ENCODE measurements at regions not wholly inside any gene's neighbourhood (a gene's known extent, or its start where the extent isn't known, plus 50 kb on each side); places are given as distances from the start of the nearest gene placed in this dataset.

DNA sequence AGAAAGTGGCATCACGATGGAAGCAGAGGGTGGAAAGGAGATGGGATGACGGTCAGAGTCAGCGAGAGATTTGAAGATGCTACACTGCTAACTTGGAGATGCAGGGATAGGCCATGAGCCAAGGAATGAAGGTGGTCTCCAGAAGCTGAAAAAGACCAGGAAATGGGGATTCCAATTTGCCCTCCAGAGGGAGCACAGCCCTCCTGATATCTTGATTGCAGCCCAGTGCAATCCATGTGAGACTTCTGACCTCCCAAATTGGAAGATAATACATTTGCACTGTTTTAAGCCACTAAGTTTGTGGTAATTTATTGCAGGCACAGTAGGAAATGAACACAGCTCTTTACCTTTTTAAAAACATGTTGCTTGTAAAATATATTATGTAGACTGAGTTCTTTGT is 549.5 kb downstream of the VRK1 start:
- no peaks in the 10 kb centered on the region for H3K27me3 ChIP-seq

DNA sequence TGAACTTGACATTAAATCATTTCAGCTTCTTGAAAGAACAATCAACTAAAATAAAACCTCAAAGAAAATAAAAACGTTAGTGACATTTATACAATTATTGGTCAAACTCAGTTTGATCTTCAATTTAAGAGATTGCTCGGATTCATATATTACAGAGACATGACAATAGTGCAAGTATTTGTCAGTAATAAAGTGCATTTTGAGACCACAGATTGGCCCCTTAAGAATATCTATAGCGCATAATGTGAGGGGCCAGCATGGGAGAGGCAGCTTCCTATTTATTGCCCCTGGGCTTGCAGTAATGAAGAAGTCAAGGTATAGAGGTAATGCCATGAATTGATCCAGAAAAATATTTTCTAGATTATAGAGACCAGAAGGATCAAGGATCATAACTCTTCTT is 552.3 kb downstream of the VRK1 start:
- H3K9me3 ChIP-seq, result no peaks in the 10 kb centered on the region
- 76% methylated on average over 2 of the region's 3 CpGs for WGBS
- H3K4me3 ChIP-seq, result no peak overlapping the region
- no peaks in the 10 kb centered on the region for H3K4me1 ChIP-seq
- H3K36me3 ChIP-seq, result no peaks in the 10 kb centered on the region
- no peaks in the 10 kb centered on the region for H3K27me3 ChIP-seq
- DNase-seq (ENCODE audit: extremely low spot score), result no peak
- intact Hi-C loops (cut with DNase I), result no loop called here
- no peak for TF ChIP-seq EP300 (IDR thresholded peaks at IDR 0.05)
- TF ChIP-seq, protein P1, sequence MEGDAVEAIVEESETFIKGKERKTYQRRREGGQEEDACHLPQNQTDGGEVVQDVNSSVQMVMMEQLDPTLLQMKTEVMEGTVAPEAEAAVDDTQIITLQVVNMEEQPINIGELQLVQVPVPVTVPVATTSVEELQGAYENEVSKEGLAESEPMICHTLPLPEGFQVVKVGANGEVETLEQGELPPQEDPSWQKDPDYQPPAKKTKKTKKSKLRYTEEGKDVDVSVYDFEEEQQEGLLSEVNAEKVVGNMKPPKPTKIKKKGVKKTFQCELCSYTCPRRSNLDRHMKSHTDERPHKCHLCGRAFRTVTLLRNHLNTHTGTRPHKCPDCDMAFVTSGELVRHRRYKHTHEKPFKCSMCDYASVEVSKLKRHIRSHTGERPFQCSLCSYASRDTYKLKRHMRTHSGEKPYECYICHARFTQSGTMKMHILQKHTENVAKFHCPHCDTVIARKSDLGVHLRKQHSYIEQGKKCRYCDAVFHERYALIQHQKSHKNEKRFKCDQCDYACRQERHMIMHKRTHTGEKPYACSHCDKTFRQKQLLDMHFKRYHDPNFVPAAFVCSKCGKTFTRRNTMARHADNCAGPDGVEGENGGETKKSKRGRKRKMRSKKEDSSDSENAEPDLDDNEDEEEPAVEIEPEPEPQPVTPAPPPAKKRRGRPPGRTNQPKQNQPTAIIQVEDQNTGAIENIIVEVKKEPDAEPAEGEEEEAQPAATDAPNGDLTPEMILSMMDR (IDR thresholded peaks at IDR 0.05), result no peak
- no peak for TF ChIP-seq POLR2A (IDR thresholded peaks at IDR 0.05; ENCODE audit: low read depth)
- no peak for TF ChIP-seq POLR2AphosphoS5 (IDR thresholded peaks at IDR 0.05)
- no peak overlapping the region for H3K27ac ChIP-seq (replicated peaks in 1 of 4)

More for the DNA sequence above, 549.5 kb downstream of the VRK1 start:
- Histone ChIP-seq H3K4me1 (no peaks in the 10 kb centered on the region), H3K4me3 (no peak overlapping the region), H3K36me3 (no peaks in the 10 kb centered on the region), H3K9me3 (no peaks in the 10 kb centered on the region), H3K27ac (replicated peaks in 1 of 4) (no peak overlapping the region)
- no peak for DNase-seq (ENCODE audit: extremely low spot score)
- intact Hi-C loops (cut with DNase I), result no loop called here
- no peak for TF ChIP-seq POLR2A (IDR thresholded peaks at IDR 0.05; ENCODE audit: low read depth)
- no peak for TF ChIP-seq EP300 (IDR thresholded peaks at IDR 0.05)
- TF ChIP-seq, protein P1 (IDR thresholded peaks at IDR 0.05), result no peak
- TF ChIP-seq POLR2AphosphoS5 (IDR thresholded peaks at IDR 0.05), result no peak
- 84% methylated on average over 3 of the region's 3 CpGs for WGBS

DNA sequence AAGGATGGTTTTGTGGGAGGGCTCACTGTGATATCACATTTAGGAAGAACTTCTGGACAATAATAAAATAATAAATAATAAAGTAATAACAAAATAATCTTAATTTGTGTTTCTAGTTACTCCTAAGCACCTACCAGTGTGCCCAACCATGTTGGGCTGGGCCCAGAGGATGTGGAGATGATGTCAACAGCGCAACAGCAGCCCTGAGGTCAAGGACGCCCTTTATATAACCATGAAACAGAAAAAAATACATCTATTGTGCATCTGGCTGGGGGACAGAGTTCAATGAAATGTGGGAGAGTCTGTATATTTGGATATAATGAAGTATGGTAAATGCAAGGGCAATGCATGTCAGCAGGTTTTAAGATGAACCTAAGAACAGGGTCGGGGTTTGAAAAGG is 552.8 kb downstream of the VRK1 start:
- Histone ChIP-seq H3K27ac (replicated peaks in 1 of 4) (no peak overlapping the region), H3K4me1 (no peaks in the 10 kb centered on the region), H3K9me3 (no peaks in the 10 kb centered on the region), H3K36me3 (no peaks in the 10 kb centered on the region), H3K27me3 (no peaks in the 10 kb centered on the region), H3K4me3 (no peak overlapping the region)
- TF ChIP-seq POLR2AphosphoS5 (IDR thresholded peaks at IDR 0.05), result no peak
- TF ChIP-seq, protein P1 (IDR thresholded peaks at IDR 0.05), result no peak
- TF ChIP-seq EP300 (IDR thresholded peaks at IDR 0.05), result no peak
- no peak for TF ChIP-seq POLR2A (IDR thresholded peaks at IDR 0.05; ENCODE audit: low read depth)
- intact Hi-C loops (cut with DNase I), result no loop called here
- DNase-seq (ENCODE audit: extremely low spot score), result no peak
- WGBS, result 85% methylated on average over 3 of the region's 3 CpGs

DNA sequence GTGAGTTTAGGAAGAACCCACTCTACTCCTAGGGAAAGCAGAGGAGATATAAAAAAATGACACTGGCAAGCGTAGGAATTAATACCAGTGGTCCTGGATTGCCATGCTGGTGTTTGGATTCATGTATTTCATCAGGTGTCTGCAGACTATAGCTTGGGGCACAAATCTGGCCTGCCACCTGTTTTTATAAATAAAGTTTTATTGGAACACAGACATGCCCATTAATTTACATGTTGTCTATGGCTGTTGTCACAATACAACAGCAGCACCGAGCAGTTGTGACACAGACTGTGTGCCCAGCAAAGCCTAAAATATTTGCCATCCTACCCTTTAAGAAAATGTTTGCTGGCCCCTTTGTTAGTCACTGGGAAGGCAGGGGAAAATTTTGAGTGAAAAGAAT is 553.2 kb downstream of the VRK1 start:
- Histone ChIP-seq H3K4me1 (no peaks in the 10 kb centered on the region), H3K36me3 (no peaks in the 10 kb centered on the region), H3K27ac (replicated peaks in 1 of 4) (no peak overlapping the region), H3K27me3 (no peaks in the 10 kb centered on the region), H3K9me3 (no peaks in the 10 kb centered on the region), H3K4me3 (no peak overlapping the region)
- WGBS, result 92% methylated on average over 2 of the region's 2 CpGs
- TF ChIP-seq POLR2AphosphoS5 (IDR thresholded peaks at IDR 0.05) (no peak), EP300 (IDR thresholded peaks at IDR 0.05) (no peak), POLR2A (IDR thresholded peaks at IDR 0.05; ENCODE audit: low read depth) (no peak)
- TF ChIP-seq, protein P1 (IDR thresholded peaks at IDR 0.05), result no peak
- intact Hi-C loops (cut with DNase I), result no loop called here
- no peak for DNase-seq (ENCODE audit: extremely low spot score)
